Neural cell (in vitro differentiated cells): ENCODE measurements at regions not wholly inside any gene's neighbourhood (a gene's known extent, or its start where the extent isn't known, plus 50 kb on each side); places are given as distances from the start of the nearest gene placed in this dataset.

Experiments
- H2AFZ ChIP-seq: fragments of 200-600, 300-800 bp; sonication (generic), shearing (Covaris generic); 2 replicates; pipeline ENCODE4 v1.6.0; 2014; ENCODE audit warnings: low read depth, mild to moderate bottlenecking, antibody characterized with exemption, low read length, moderate library complexity
- H3F3A ChIP-seq: fragments of 200-600 bp; shearing (Covaris generic); 2 replicates; pipeline ENCODE4 v1.6.1; 2016; ENCODE audit warnings: mild to moderate bottlenecking, moderate library complexity, mixed read lengths, antibody characterized with exemption, low read length; ENCODE audit not compliant: insufficient read depth, poor library complexity, severe bottlenecking
- H3K27ac ChIP-seq: fragments of 200-600, 300-800 bp; sonication (generic), shearing (Covaris generic); 2 replicates; pipeline ENCODE4 v1.5.1; 2014; ENCODE audit warnings: mild to moderate bottlenecking, low read length, moderate library complexity
- H3K27me3 ChIP-seq: fragments of 300-800, 200-600 bp; sonication (generic), shearing (Covaris generic); 2 replicates; pipeline ENCODE4 v1.6.0; 2014; ENCODE audit warnings: mild to moderate bottlenecking, low read depth, low read length, moderate library complexity; ENCODE audit not compliant: insufficient read depth
- H3K36me3 ChIP-seq: fragments of 300-800, 200-600 bp; sonication (generic), shearing (Covaris generic); 2 replicates; pipeline ENCODE4 v1.5.1; 2014; ENCODE audit warnings: mild to moderate bottlenecking, antibody characterized with exemption, low read length, moderate library complexity; ENCODE audit not compliant: insufficient read depth
- H3K4me2 ChIP-seq: fragments of 300-800, 200-600 bp; sonication (generic), shearing (Covaris generic); 2 replicates; pipeline ENCODE4 v1.6.0; 2014; ENCODE audit warnings: mild to moderate bottlenecking, low read length
- H3K4me3 ChIP-seq: fragments of 300-800, 200-600 bp; sonication (generic), shearing (Covaris generic); 2 replicates; pipeline ENCODE4 v1.5.1; 2014; ENCODE audit warnings: mild to moderate bottlenecking, low read length, moderate library complexity
- H3K79me2 ChIP-seq: fragments of 200-600 bp; shearing (Covaris generic); replicated peaks from 2 replicates; pipeline ENCODE4 v1.6.0; 2014; ENCODE audit warnings: mild to moderate bottlenecking, low read length, moderate library complexity; ENCODE audit not compliant: insufficient read depth
- H3K9ac ChIP-seq: fragments of 300-800, 200-600 bp; sonication (generic), shearing (Covaris generic); 2 replicates; pipeline ENCODE4 v1.6.1; 2016; ENCODE audit warnings: mild to moderate bottlenecking, low read length, mixed read lengths
- H3K9me2 ChIP-seq: fragments of 200-600 bp; shearing (Covaris generic); 2 replicates; pipeline ENCODE4 v1.6.1; 2016; ENCODE audit warnings: mild to moderate bottlenecking, low read length, mixed read lengths; ENCODE audit not compliant: insufficient read depth
- H3K9me3 ChIP-seq: fragments of 200-600, 300-800 bp; sonication (generic), shearing (Covaris generic); 2 replicates; pipeline ENCODE4 v1.6.1; 2016; ENCODE audit warnings: mild to moderate bottlenecking, mixed run types, low read length, moderate library complexity, mixed read lengths
- H4K20me1 ChIP-seq: fragments of 200-600 bp; shearing (Covaris generic); 2 replicates; pipeline ENCODE4 v1.6.1; 2016; ENCODE audit warnings: mild to moderate bottlenecking, mixed run types; ENCODE audit not compliant: insufficient read depth
- EP300 ChIP-seq: fragments of 450-650 bp; conservative IDR thresholded peaks from 2 replicates; pipeline ENCODE4 v1.6.1; 2014; ENCODE audit warnings: antibody characterized with exemption, mild to moderate bottlenecking, moderate library complexity; ENCODE audit not compliant: poor library complexity, severe bottlenecking
- EZH2 ChIP-seq: fragments of 200-600, 300-800 bp; shearing (Covaris generic), sonication (generic); IDR thresholded peaks from 2 replicates; pipeline ENCODE4 v1.6.1; 2014; ENCODE audit warnings: antibody characterized with exemption, low read length, borderline replicate concordance, mild to moderate bottlenecking; ENCODE audit not compliant: insufficient read depth, poor library complexity, severe bottlenecking
- MXI1 ChIP-seq: fragments of 450-650 bp; conservative IDR thresholded peaks from 2 replicates; pipeline ENCODE4 v1.6.1; 2014; ENCODE audit warnings: antibody characterized with exemption, mild to moderate bottlenecking; ENCODE audit not compliant: poor library complexity, severe bottlenecking
- POLR2AphosphoS5 ChIP-seq: IDR thresholded peaks from 2 replicates; pipeline ENCODE4 v1.6.1; 2012
- RAD21 ChIP-seq: fragments of 450-650 bp; conservative IDR thresholded peaks from 2 replicates; pipeline ENCODE4 v1.6.1; 2014; ENCODE audit warnings: antibody characterized with exemption, mild to moderate bottlenecking, moderate library complexity
- SMC3 ChIP-seq: fragments of 450-650 bp; conservative IDR thresholded peaks from 2 replicates; pipeline ENCODE4 v1.6.1; 2014; ENCODE audit warnings: antibody characterized with exemption, mild to moderate bottlenecking, moderate library complexity; ENCODE audit not compliant: poor library complexity
- TAF1 ChIP-seq: IDR thresholded peaks from 2 replicates; pipeline ENCODE4 v1.6.1; 2012; ENCODE audit warnings: low read depth
- TF ChIP-seq, protein P1 (sequence below): fragments of 450-650 bp; IDR thresholded peaks from 2 replicates; pipeline ENCODE4 v1.5.1; 2014; ENCODE audit warnings: antibody characterized with exemption, mild to moderate bottlenecking, moderate library complexity; ENCODE audit not compliant: poor library complexity, severe bottlenecking
- TF ChIP-seq, protein P2 (sequence below): IDR thresholded peaks from 2 replicates; pipeline ENCODE4 v1.6.1; 2012; ENCODE audit warnings: borderline replicate concordance

DNA sequence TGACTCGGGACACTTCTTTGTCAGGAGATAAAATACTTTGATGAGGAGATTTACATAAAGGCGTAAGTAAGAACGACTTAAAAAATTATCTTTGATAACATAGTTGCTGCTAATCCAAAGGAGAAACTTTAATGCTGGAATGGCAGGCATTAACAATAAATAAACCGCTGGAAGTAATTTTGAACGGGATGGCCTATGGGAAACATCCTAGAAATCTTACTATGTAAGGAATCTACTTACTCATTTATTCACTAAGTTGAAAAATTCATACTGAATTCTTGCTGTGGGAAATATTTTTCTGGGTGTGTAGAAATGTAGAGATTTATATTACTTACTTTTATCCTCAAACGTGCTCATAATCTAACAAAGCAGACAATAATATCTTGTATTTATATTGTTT lies 425.7 kb upstream of the ZFP42 start:
- no peaks in the 10 kb centered on the region for H4K20me1 ChIP-seq
- H3K9me3 ChIP-seq, result no peaks in the 10 kb centered on the region
- H3K79me2 ChIP-seq, result no peaks in the 10 kb centered on the region
- H3K4me3 ChIP-seq, result no peak overlapping the region
- no peak for TF ChIP-seq MXI1
- TF ChIP-seq EZH2, result no peak
- TF ChIP-seq RAD21, result no peak
- TF ChIP-seq EP300, result no peak
- no peak for TF ChIP-seq POLR2AphosphoS5
- TF ChIP-seq, protein P1, sequence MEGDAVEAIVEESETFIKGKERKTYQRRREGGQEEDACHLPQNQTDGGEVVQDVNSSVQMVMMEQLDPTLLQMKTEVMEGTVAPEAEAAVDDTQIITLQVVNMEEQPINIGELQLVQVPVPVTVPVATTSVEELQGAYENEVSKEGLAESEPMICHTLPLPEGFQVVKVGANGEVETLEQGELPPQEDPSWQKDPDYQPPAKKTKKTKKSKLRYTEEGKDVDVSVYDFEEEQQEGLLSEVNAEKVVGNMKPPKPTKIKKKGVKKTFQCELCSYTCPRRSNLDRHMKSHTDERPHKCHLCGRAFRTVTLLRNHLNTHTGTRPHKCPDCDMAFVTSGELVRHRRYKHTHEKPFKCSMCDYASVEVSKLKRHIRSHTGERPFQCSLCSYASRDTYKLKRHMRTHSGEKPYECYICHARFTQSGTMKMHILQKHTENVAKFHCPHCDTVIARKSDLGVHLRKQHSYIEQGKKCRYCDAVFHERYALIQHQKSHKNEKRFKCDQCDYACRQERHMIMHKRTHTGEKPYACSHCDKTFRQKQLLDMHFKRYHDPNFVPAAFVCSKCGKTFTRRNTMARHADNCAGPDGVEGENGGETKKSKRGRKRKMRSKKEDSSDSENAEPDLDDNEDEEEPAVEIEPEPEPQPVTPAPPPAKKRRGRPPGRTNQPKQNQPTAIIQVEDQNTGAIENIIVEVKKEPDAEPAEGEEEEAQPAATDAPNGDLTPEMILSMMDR, result no peak
- TF ChIP-seq SMC3, result no peak
- TF ChIP-seq, protein P2, sequence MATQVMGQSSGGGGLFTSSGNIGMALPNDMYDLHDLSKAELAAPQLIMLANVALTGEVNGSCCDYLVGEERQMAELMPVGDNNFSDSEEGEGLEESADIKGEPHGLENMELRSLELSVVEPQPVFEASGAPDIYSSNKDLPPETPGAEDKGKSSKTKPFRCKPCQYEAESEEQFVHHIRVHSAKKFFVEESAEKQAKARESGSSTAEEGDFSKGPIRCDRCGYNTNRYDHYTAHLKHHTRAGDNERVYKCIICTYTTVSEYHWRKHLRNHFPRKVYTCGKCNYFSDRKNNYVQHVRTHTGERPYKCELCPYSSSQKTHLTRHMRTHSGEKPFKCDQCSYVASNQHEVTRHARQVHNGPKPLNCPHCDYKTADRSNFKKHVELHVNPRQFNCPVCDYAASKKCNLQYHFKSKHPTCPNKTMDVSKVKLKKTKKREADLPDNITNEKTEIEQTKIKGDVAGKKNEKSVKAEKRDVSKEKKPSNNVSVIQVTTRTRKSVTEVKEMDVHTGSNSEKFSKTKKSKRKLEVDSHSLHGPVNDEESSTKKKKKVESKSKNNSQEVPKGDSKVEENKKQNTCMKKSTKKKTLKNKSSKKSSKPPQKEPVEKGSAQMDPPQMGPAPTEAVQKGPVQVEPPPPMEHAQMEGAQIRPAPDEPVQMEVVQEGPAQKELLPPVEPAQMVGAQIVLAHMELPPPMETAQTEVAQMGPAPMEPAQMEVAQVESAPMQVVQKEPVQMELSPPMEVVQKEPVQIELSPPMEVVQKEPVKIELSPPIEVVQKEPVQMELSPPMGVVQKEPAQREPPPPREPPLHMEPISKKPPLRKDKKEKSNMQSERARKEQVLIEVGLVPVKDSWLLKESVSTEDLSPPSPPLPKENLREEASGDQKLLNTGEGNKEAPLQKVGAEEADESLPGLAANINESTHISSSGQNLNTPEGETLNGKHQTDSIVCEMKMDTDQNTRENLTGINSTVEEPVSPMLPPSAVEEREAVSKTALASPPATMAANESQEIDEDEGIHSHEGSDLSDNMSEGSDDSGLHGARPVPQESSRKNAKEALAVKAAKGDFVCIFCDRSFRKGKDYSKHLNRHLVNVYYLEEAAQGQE, result no peak
- no peak for TF ChIP-seq TAF1
- H3F3A ChIP-seq, result no peaks in the 10 kb centered on the region
- no peak overlapping the region for H3K27ac ChIP-seq
- no peak overlapping the region for H3K9ac ChIP-seq
- no peak overlapping the region for H3K4me2 ChIP-seq
- no peak overlapping the region for H2AFZ ChIP-seq
- H3K36me3 ChIP-seq, result no peaks in the 10 kb centered on the region
- H3K27me3 ChIP-seq, result no peaks in the 10 kb centered on the region
- H3K9me2 ChIP-seq, result no peaks in the 10 kb centered on the region

DNA sequence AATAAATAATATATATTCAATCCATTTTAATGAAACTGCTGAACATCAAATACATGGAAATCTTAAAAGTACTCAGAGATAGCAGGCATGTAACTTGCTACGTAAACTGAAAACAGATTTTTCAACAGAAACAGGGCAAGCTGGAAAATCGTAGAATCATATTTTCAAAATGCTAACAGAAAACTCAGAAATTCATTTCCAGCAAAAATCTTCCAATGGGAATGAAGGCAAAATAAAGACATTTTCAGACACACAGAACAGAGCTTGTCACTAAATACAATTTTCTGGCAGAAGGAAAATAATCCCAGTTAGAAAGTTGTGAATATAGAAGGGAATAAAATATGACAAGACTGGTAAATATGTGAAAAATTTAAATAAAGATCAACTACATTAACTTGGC lies 419.9 kb upstream of the ZFP42 start:
- Histone ChIP-seq H3F3A (no peaks in the 10 kb centered on the region), H4K20me1 (no peaks in the 10 kb centered on the region), H3K79me2 (no peaks in the 10 kb centered on the region), H3K4me2 (no peak overlapping the region), H3K36me3 (no peaks in the 10 kb centered on the region), H2AFZ (no peak overlapping the region), H3K9me2 (no peaks in the 10 kb centered on the region), H3K27me3 (no peaks in the 10 kb centered on the region), H3K9ac (no peak overlapping the region), H3K27ac (no peak overlapping the region), H3K9me3 (no peaks in the 10 kb centered on the region), H3K4me3 (no peak overlapping the region)
- TF ChIP-seq POLR2AphosphoS5 (no peak), EZH2 (no peak), TAF1 (no peak)
- TF ChIP-seq, protein P1, result no peak
